Left cardiac atrium (tissue), 4 donors: ENCODE measurements at regions not wholly inside any gene's neighbourhood (a gene's known extent, or its start where the extent isn't known, plus 50 kb on each side); places are given as distances from the start of the nearest gene placed in this dataset.
"Not testable (repeated sequence)": the region's sequence is repeated elsewhere in the genome, so short reads cannot be mapped to it uniquely, and the experiment has no call there.

Source experiments
- ATAC-seq, 2 donors: fragments of 200-7000 bp; cut with Tn5 transposase; one replicate each; pipeline ENCODE4 v1.9.1; 2020; ENCODE audit warnings: mild to moderate bottlenecking in 2 of 2, moderate library complexity in 2 of 2
- DNase-seq: peaks from one replicate; pipeline ENCODE4 v3.0.0-alpha.2; 2020
- intact Hi-C, 2 donors: fragments of 100-400 bp; cut with DNase I; formaldehyde crosslinking; loops; one replicate each; pipeline versions ENCODE4 v1.14.1 to v1.15.1; 2022 to 2023
- donor health status: DM: no; HTN: yes; CAD: no.
- donor health status: DM: no; HTN: yes; CAD: no; lungs with severe emphysema.
- donor health status: DM: yes; HTN: yes; CAD: no.
- donor health status: Dilated cardiomyopathy.

GRCh38 chrX:137855490-137855889, 289.6 kb downstream of the ZIC3 start:
- intact Hi-C loops = no loop called here
- DNase-seq (no peak), ATAC-seq (no peak)

- intact Hi-C loops = no loop called here
- DNase-seq (no peak), ATAC-seq (no peak)
These were observed 292.2 kb downstream of the ZIC3 start for GRCh38 chrX:137858106-137858505.

GRCh38 chrX:137878401-137878800, 312.5 kb downstream of the ZIC3 start:
- no peak for ATAC-seq
- intact Hi-C loops = no loop called here
- no peak for DNase-seq

DNA sequence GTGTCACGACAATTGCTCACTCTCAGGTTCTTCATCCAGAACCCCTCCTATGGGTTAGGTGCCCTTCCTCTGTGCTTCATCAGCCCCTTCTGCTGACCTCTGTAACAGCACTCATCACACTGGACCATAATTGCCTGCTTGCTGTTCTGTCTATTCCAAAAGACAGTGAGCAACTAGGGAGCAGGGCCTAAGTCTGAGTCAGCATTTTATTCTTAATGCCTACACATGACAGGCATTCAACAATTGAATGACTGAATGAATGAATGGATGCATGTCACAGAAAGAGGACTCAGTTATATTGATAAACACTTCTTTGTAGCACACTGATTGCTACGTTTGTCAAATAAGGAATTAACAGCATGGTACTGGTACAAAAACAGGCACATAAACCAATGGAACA, 317.0 kb downstream of the ZIC3 start:
- DNase-seq (no peak), ATAC-seq (no peak)
- intact Hi-C loops = no loop called here

GRCh38 chrX:137884813-137885212, 318.9 kb downstream of the ZIC3 start:
- ATAC-seq, DNase-seq, intact Hi-C loops: not testable (repeated sequence)

DNA sequence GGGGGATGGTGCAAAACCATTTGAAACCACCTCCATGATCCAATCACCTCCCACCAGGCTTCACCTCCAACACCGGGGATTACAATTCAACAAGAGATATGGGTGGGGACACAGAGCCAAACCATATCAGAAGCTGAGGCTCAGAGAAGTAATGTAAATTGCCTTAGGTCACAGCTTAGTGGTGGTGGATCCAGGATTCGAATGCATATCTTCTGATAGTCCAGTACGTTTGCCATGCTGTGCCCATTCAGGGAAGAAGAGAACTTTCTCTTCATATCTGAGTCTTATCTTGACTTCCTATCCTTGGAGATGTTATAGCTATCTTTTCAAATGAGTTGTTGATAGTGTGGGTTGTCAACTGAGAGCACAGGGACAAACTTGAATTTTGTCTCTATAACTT, 325.5 kb downstream of the ZIC3 start:
- no peak for DNase-seq
- no peak for ATAC-seq
- intact Hi-C loops = no loop called here

- intact Hi-C loops = no loop called here
- no peak for ATAC-seq
- DNase-seq = no peak
These were observed 330.2 kb downstream of the ZIC3 start for GRCh38 chrX:137896123-137896522.

DNA sequence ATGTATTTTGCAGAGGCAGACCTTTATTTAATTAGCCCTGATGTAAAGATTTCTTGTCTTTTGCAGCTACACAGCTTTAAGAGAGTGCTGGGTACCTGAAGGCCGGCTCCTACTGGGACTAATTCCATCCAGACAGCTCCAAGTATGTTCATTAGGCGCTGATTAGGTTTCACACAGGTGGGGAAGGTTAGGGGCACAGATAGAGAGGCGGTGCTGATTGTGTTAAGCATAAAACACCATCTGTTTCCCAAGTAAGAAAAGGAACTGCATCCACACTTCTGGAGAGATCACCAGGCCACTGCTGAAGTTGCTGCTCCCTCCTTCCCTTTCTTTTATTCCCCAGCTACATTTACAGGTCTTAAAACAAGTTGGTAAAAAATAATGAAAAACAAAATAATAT, 349.5 kb downstream of the ZIC3 start:
- intact Hi-C loops = no loop called here
- DNase-seq (no peak), ATAC-seq (no peak)

DNA sequence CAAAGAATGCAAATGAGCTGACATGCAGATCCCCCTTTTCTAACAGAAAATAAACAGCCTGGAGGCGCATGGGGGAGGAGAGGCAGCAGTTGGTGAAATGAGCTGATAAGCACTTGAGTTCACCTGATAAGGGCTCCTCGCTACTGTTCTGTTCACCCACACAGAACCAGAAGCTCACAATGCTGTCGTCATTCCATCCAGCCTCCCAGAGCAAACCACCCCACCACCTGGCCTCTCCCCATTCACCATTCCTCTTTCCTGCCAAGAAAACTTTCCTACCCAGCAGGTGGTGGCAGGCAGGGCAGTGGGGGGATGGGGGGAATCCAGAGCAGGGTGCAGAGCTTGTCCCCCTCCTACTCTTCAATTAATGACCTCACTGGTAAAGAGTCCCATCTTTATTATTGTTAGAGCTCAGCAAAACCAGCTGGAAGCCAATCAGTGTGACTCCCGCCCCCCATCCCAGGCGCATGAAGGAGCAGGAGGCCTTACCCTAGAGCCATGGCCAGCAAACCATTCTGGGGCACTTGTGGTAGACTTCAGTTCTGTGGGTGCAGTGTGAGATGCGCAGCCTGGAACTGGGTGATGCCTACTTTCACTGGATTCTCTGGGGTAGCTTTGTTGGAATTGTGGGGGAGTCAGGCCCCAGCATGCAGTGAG, 350.3 kb downstream of the ZIC3 start:
- no peak for ATAC-seq
- no peak for DNase-seq
- intact Hi-C loops = no loop called here

- no peak for ATAC-seq
- DNase-seq = no peak
- intact Hi-C loops = no loop called here
These were observed 360.2 kb downstream of the ZIC3 start for GRCh38 chrX:137926090-137926489.

- DNase-seq = no peak
- no peak for ATAC-seq
- intact Hi-C loops = no loop called here
These were observed 364.0 kb downstream of the ZIC3 start for GRCh38 chrX:137929951-137930350.

DNA sequence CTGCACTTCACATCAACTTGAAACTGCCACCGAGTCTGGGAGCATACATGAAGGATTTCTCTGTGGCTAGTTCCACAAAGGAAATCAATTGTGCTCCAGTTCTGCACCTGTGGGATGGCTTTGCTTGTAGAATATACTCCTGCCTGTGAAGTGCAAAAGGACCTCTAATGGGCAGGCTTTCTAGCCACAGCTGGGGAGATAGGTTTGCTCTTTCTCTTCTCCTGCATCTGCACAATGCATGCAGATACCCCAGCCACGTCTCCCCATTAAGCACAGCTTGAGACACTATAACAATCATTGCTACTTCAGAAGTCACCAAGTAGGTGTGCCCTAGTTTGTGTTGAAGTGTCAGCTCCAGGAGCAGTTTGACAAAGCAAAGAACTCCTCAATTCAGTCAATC, 364.6 kb downstream of the ZIC3 start:
- ATAC-seq (no peak), DNase-seq (no peak)
- intact Hi-C loops = no loop called here

GRCh38 chrX:137934214-137934613, 368.3 kb downstream of the ZIC3 start:
- DNase-seq, intact Hi-C loops, ATAC-seq: not testable (repeated sequence)

DNA sequence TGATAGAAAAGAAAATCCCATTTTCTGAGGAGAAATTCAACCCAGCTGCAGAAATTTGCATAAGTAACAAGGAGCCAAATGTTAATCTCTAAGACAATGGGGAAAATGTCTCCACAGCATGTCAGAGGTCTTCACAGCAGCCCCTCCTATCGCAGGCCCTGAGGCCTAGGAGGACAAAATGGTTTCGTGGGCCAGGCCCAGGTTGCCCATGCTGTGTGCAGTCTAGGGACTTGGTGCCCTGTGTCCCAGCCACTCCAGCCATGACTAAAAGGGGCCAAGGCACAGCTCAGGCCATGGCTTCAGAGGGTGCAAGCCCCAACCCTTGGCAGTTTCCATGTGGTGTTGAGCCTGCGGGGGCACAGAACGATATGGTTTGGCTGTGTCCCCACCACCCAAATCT, 369.0 kb downstream of the ZIC3 start:
- ATAC-seq, DNase-seq, intact Hi-C loops: not testable (repeated sequence)

- DNase-seq = no peak
- ATAC-seq = no peak
- intact Hi-C loops = no loop called here
These were observed 379.5 kb downstream of the ZIC3 start for GRCh38 chrX:137945470-137945869.

DNA sequence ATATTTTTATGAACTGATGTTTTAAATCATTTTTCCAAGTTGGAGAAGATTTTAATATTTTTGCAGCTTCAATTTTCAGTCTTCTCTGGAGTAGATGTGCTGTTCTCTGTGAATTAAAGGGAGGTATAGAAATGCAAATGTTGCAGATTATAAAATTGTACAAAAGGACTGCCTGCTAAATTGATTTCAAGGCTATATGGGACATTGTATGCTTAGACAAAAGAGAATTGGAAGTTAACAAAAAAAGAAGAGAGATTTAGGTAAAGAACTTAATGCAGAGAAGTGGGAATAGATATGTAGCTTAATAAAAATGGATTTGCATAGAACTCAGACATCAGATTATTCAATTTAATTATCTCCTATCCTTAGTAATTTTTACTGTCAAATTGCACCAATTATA, 403.3 kb downstream of the ZIC3 start:
- ATAC-seq (no peak), DNase-seq (no peak)
- intact Hi-C loops = no loop called here

DNA sequence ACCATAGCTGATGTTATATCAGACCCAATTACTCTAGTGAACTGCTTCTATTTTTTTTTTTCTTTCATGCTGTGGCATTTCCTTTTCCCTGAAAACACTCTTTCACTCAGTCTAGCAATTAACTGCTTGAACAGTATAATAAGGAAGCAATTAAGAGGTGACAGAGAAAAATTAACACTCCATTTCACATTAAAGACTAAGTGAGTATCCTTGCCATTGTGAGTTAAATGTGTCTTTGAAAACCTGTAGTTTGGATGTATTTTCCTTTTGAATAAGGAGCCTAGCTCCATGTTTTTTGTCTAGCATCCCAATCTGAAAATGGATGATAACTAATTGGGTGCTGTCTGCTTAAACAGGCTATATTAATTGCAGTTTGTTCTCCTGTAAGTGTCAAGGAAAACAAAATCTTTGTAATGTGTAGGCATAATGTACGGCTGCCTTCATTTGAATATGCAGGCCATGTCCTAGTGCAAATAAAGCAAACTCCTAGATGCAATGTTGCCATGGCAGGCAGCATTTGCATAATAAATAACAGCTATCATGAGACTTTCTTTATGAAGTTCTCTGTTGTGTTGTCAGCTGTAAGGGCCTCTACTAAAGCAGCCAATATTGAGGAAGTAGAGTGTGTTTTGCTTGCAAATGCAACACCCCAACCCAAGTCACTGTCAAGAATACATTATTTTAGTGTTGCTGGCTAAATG, 416.7 kb downstream of the ZIC3 start:
- DNase-seq (no peak), ATAC-seq (no peak)
- intact Hi-C loops = no loop called here

DNA sequence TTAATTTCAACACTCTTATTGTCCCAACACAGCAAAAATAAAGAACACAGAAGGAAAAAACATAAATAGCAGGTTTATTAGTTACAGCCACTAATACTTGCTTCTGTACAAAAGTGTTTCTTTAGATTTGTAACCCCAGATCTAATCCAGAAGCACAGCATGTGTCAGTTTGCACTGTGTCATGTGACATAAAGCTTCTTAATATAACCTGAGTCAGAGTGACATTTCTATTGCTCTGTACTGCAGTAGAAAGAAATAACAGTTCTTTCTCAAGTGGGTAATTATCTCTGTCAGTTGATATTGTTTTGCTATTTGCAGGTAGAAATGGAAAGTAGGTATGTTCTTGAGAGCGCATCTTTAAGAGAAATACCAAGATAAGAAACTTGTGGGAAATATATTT, 422.5 kb downstream of the ZIC3 start:
- DNase-seq = no peak
- ATAC-seq = no peak
- intact Hi-C loops = no loop called here

GRCh38 chrX:137998619-137999018, 432.7 kb downstream of the ZIC3 start:
- ATAC-seq = no peak
- intact Hi-C loops = no loop called here
- DNase-seq = no peak

GRCh38 chrX:137999071-137999470, 433.1 kb downstream of the ZIC3 start:
- ATAC-seq = no peak
- intact Hi-C loops = no loop called here
- DNase-seq = no peak

DNA sequence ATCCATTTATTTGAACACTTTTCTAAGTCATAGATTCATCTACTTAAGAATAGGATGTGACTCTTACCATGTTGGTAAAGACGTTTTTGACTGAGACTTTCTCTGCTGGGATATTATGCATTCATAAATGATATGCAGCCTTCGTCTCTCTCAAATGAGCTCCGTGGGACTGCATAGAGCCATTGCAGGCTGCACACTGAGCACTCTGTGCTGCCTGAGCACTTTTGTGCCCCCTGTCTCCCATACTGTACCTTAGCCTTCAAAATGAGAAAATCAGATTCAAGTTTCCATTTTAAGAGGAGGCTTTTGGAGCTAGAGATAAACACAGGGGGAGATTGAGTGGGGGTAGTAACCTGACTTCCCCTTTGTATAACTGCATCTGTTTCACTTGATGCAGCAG, 433.6 kb downstream of the ZIC3 start:
- DNase-seq (no peak), ATAC-seq (no peak)
- intact Hi-C loops = no loop called here
